Ovary (tissue), 7 donors: ENCODE measurements at regions not wholly inside any gene's neighbourhood (a gene's known extent, or its start where the extent isn't known, plus 50 kb on each side); places are given as distances from the start of the nearest gene placed in this dataset.

ENCODE experiments used
- DNase-seq, 5 donors: peaks; one replicate each; pipeline ENCODE4 v3.0.0-alpha.2; 2019 to 2020
- H3K27ac ChIP-seq, 2 donors: fragments of 200-600 bp; one replicate each; pipeline versions ENCODE4 v1.5.1 to v1.8.0; 2019 to 2022
- H3K27me3 ChIP-seq: fragments of 200-600 bp; one replicate; pipeline ENCODE4 v1.8.0; 2022
- H3K36me3 ChIP-seq: fragments of 200-600 bp; sonication (generic); one replicate; pipeline ENCODE4 v1.5.1; 2019
- H3K4me1 ChIP-seq: one replicate; pipeline ENCODE4 v1.8.1; 2013; ENCODE audit warnings: mild to moderate bottlenecking, moderate library complexity; ENCODE audit not compliant: insufficient read depth
- H3K4me3 ChIP-seq: fragments of 200-600 bp; sonication (generic); one replicate; pipeline ENCODE4 v1.5.1; 2017
- H3K9me3 ChIP-seq, 2 donors: fragments of 200-600 bp in 1 of 2; sonication (generic) in 1 of 2; one replicate each; pipeline versions ENCODE4 v1.5.1 to v1.8.1; 2013 to 2019; ENCODE audit warnings: mild to moderate bottlenecking in 1 of 2, moderate library complexity in 1 of 2
- EP300 ChIP-seq: sonication (generic); formaldehyde crosslinking; IDR thresholded peaks from one replicate; pipeline ENCODE4 v1.6.1; 2017; ENCODE audit warnings: antibody characterized with exemption
- POLR2A ChIP-seq: fragments of 450-650 bp; IDR thresholded peaks from one replicate; pipeline ENCODE4 v1.6.1; 2017; ENCODE audit warnings: antibody characterized with exemption, mild to moderate bottlenecking, moderate library complexity
- WGBS, 3 donors: extraction: QIAGEN DNeasy Blood & Tissue Kit in 1 of 3; methylation state at CpG; one replicate each; pipeline versions ENCODE4 v1.1.5 to v1.1.7; 2013 to 2017; 5-methylcytosine and 5-hydroxymethylcytosine counted together
- intact Hi-C, 4 donors: fragments of 100-400 bp; cut with DNase I; formaldehyde crosslinking; loops; one replicate each; pipeline versions ENCODE4 v1.11.0 to v1.15.1; 2022 to 2023
- TF ChIP-seq, protein P1 (sequence below), 3 donors: fragments of 450-650 bp in 2 of 3; fragments of 200-600 bp in 1 of 3; IDR thresholded peaks; one replicate each; pipeline versions ENCODE4 v1.5.1 to v1.8.0; 2016 to 2022; ENCODE audit warnings: antibody characterized with exemption in 3 of 3, mild to moderate bottlenecking in 1 of 3
- donor health status: DM: no; HTN: no; CAD: no; lungs with moderate emphysema.
- donor health status: DM: no; HTN: no; CAD: no.
- donor health status: Bipolar disorder and iron deficiency.
- donor health status: DM: no; HTN: no; CAD: no.
- donor health status: DM: yes; HTN: yes; CAD: no.

DNA sequence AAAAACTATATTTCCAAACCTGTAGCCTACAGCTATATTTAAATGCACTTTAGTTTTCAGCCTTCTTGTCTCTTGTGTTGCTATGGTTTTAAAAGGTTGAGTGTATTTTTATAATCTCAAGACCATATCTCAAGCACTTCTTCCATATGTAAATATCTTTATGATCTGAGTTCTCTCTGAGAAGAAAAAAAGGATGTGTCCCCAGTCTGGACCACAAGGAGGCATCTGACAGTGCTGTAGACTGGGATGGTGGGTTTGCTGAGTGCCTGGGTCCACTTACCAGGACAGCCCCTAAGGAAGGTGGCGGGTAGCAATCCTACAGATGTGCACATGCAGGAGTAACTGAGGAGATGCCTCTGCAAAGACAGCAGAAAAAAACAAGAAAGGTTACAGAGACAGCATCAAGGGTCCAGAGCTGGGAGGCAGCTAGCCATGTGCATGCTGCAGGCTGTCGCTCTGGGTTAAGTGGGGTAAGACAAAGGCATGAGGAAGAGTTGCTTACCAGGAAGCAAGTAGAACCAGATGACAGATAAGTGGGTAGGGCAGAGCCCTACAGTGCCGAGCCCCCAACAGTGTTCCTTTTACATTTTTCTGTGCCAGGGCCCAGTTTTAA, 70.6 kb upstream of the SNRK start:
- Histone ChIP-seq H3K27me3 (no peaks in the 10 kb centered on the region), H3K9me3 (no peaks in the 10 kb centered on the region), H3K36me3 (no peaks in the 10 kb centered on the region), H3K27ac (no peak overlapping the region), H3K4me3 (no peak overlapping the region), H3K4me1 (no peaks in the 10 kb centered on the region)
- TF ChIP-seq EP300 (no peak), POLR2A (no peak)
- TF ChIP-seq, protein P1, sequence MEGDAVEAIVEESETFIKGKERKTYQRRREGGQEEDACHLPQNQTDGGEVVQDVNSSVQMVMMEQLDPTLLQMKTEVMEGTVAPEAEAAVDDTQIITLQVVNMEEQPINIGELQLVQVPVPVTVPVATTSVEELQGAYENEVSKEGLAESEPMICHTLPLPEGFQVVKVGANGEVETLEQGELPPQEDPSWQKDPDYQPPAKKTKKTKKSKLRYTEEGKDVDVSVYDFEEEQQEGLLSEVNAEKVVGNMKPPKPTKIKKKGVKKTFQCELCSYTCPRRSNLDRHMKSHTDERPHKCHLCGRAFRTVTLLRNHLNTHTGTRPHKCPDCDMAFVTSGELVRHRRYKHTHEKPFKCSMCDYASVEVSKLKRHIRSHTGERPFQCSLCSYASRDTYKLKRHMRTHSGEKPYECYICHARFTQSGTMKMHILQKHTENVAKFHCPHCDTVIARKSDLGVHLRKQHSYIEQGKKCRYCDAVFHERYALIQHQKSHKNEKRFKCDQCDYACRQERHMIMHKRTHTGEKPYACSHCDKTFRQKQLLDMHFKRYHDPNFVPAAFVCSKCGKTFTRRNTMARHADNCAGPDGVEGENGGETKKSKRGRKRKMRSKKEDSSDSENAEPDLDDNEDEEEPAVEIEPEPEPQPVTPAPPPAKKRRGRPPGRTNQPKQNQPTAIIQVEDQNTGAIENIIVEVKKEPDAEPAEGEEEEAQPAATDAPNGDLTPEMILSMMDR (IDR thresholded peaks at IDR 0.05): no peak
- 92 to 98% (median 94%) methylated on average over 3 of the region's 3 CpGs for WGBS, 3 donors
- DNase-seq: no peak
- intact Hi-C loops: no loop called here

- WGBS, 3 donors: 96 to 100% (median 100%) methylated on average over 3 of the region's 3 CpGs
- no peak overlapping the region for H3K27ac ChIP-seq
These were observed 71.2 kb upstream of the SNRK start for GRCh38 chr3:43215138-43215537.

GRCh38 chr3:43214616-43215015, 71.7 kb upstream of the SNRK start:
- no peak for TF ChIP-seq POLR2A
- TF ChIP-seq EP300: no peak
- TF ChIP-seq, protein P1 (IDR thresholded peaks at IDR 0.05): no peak
- H3K27me3 ChIP-seq: no peaks in the 10 kb centered on the region
- WGBS, 3 donors: 27 to 41% (median 37%) methylated on average over 4 of the region's 4 CpGs
- H3K36me3 ChIP-seq: no peaks in the 10 kb centered on the region
- no peak for DNase-seq
- no peaks in the 10 kb centered on the region for H3K9me3 ChIP-seq
- no peaks in the 10 kb centered on the region for H3K4me1 ChIP-seq
- H3K27ac ChIP-seq: no peak overlapping the region
- H3K4me3 ChIP-seq: no peak overlapping the region
- intact Hi-C loops: no loop called here

More at GRCh38 chr3:43215138-43215537, 71.2 kb upstream of the SNRK start:
- Histone ChIP-seq H3K36me3 (no peaks in the 10 kb centered on the region), H3K4me1 (no peaks in the 10 kb centered on the region), H3K4me3 (no peak overlapping the region), H3K27me3 (no peaks in the 10 kb centered on the region), H3K9me3 (no peaks in the 10 kb centered on the region)
- intact Hi-C loops: no loop called here
- no peak for DNase-seq
- no peak for TF ChIP-seq POLR2A
- no peak for TF ChIP-seq EP300
- TF ChIP-seq, protein P1 (IDR thresholded peaks at IDR 0.05): no peak

- H3K4me3 ChIP-seq: no peak overlapping the region
- no peak for TF ChIP-seq POLR2A
- no peak for TF ChIP-seq EP300
- TF ChIP-seq, protein P1 (IDR thresholded peaks at IDR 0.05): no peak
- no peak for DNase-seq
- no peaks in the 10 kb centered on the region for H3K27me3 ChIP-seq
- H3K4me1 ChIP-seq: no peaks in the 10 kb centered on the region
- no peaks in the 10 kb centered on the region for H3K9me3 ChIP-seq
- no peaks in the 10 kb centered on the region for H3K36me3 ChIP-seq
- intact Hi-C loops: no loop called here
- WGBS, 3 donors: 26 to 60% (median 37%) methylated on average over 1 of the region's 1 CpG
- no peak overlapping the region for H3K27ac ChIP-seq
These were observed 72.7 kb upstream of the SNRK start for GRCh38 chr3:43213631-43214030.
